Panc1 (cell line): ENCODE measurements at regions not wholly inside any gene's neighbourhood (a gene's known extent, or its start where the extent isn't known, plus 50 kb on each side); places are given as distances from the start of the nearest gene placed in this dataset.

Experiments used
- CTCF ChIP-seq: fragments of 450-650 bp; IDR thresholded peaks from 2 replicates; pipeline ENCODE4 v1.5.1; 2017; ENCODE audit warnings: mild to moderate bottlenecking
- POLR2AphosphoS5 ChIP-seq: IDR thresholded peaks from 2 replicates; pipeline ENCODE4 v1.6.1; 2012; ENCODE audit warnings: mild to moderate bottlenecking, low read depth, low read length, moderate library complexity
- REST ChIP-seq, 2 experiments: IDR thresholded peaks; 2 replicates each; pipeline ENCODE4 v1.6.1; 2011 to 2012; ENCODE audit warnings: low read depth in 2 of 2, control low read depth in 1 of 2, low read length in 1 of 2, mild to moderate bottlenecking in 1 of 2, moderate library complexity in 1 of 2; ENCODE audit not compliant: insufficient read depth in 1 of 2
- SIN3A ChIP-seq: IDR thresholded peaks from 2 replicates; pipeline ENCODE4 v1.6.1; 2012; ENCODE audit warnings: low read depth, mild to moderate bottlenecking, low read length, moderate library complexity, borderline replicate concordance; ENCODE audit not compliant: insufficient read depth
- TCF7L2 ChIP-seq: IDR thresholded peaks from 2 replicates; pipeline ENCODE4 v1.6.1; 2011; ENCODE audit warnings: mild to moderate bottlenecking, low read depth, low read length, inconsistent platforms

GRCh38 chr15:70152070-70152480, 54.4 kb upstream of the TLE3 start:
- TF ChIP-seq CTCF (no peak), SIN3A (no peak), REST (IDR thresholded peaks at IDR 0.05; ENCODE audit: insufficient read depth in 1 of 2, low read depth in 2 of 2, low read length in 1 of 2) (no peak), POLR2AphosphoS5 (no peak), TCF7L2 (no peak)
